ENCODE measurements at regions not wholly inside any gene's neighbourhood (a gene's known extent, or its start where the extent isn't known, plus 50 kb on each side); places are given as distances from the start of the nearest gene placed in this dataset.

GRCh38 chr1:80249699-80250098 lies 1243.2 kb upstream of the ADGRL4 start:
- no peaks in the 10 kb centered on the region for H3K9me3 ChIP-seq
- DNase-seq (ENCODE audit: low spot score): no peak
- no peaks in the 10 kb centered on the region for H3K36me3 ChIP-seq
- no peak overlapping the region for H3K27ac ChIP-seq
- no peak overlapping the region for H3K4me3 ChIP-seq
- TF ChIP-seq, protein P1, sequence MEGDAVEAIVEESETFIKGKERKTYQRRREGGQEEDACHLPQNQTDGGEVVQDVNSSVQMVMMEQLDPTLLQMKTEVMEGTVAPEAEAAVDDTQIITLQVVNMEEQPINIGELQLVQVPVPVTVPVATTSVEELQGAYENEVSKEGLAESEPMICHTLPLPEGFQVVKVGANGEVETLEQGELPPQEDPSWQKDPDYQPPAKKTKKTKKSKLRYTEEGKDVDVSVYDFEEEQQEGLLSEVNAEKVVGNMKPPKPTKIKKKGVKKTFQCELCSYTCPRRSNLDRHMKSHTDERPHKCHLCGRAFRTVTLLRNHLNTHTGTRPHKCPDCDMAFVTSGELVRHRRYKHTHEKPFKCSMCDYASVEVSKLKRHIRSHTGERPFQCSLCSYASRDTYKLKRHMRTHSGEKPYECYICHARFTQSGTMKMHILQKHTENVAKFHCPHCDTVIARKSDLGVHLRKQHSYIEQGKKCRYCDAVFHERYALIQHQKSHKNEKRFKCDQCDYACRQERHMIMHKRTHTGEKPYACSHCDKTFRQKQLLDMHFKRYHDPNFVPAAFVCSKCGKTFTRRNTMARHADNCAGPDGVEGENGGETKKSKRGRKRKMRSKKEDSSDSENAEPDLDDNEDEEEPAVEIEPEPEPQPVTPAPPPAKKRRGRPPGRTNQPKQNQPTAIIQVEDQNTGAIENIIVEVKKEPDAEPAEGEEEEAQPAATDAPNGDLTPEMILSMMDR (IDR thresholded peaks at IDR 0.05): no peak
- H3K4me1 ChIP-seq (ENCODE audit: control insufficient read depth in 1 of 2, low read depth in 2 of 2): peaks cover 0 to 3% of the 10 kb centered on the region in 2 donors
- H3K27me3 ChIP-seq (replicated peaks; ENCODE audit: insufficient read depth): no peaks in the 10 kb centered on the region
- ATAC-seq (ENCODE audit: insufficient number of reproducible peaks, low FRiP score, low read depth): no peak

- H3K4me3 ChIP-seq: no peak overlapping the region
- H3K4me1 ChIP-seq (ENCODE audit: control insufficient read depth in 1 of 2, low read depth in 2 of 2): peaks cover 0 to 3% of the 10 kb centered on the region in 2 donors
- H3K27ac ChIP-seq: no peak overlapping the region
- TF ChIP-seq, protein P1 (IDR thresholded peaks at IDR 0.05): no peak
- no peak for ATAC-seq (ENCODE audit: insufficient number of reproducible peaks, low FRiP score, low read depth)
- no peaks in the 10 kb centered on the region for H3K9me3 ChIP-seq
- H3K36me3 ChIP-seq: no peaks in the 10 kb centered on the region
- H3K27me3 ChIP-seq (replicated peaks; ENCODE audit: insufficient read depth): no peaks in the 10 kb centered on the region
- no peak for DNase-seq (ENCODE audit: low spot score)
Measured at GRCh38 chr1:80248886-80249285, 1242.4 kb upstream of the ADGRL4 start.

DNA sequence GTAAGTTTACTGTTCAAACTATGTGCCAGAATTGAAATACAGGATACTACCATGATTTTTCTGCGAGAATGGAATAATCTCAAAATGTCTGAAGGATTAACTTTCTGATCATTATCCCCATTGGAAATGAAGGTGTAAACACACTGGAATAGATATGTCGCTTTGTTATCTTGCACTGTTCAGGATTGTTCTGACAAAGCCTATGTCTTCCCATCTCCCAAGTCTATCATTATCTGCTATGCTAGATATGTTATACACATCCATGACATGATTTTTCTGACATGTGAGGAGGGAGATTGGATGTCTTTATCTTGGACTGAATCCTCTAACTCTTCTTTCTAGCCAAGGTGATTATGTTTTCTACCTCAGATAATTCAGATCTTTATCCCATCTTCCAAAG lies 1239.3 kb upstream of the ADGRL4 start:
- Histone ChIP-seq H3K4me1 (ENCODE audit: control insufficient read depth in 1 of 2, low read depth in 2 of 2) (peaks cover 0 to 3% of the 10 kb centered on the region in 2 donors), H3K9me3 (no peaks in the 10 kb centered on the region), H3K4me3 (no peak overlapping the region), H3K27ac (no peak overlapping the region), H3K36me3 (no peaks in the 10 kb centered on the region), H3K27me3 (replicated peaks; ENCODE audit: insufficient read depth) (no peaks in the 10 kb centered on the region)
- ATAC-seq (ENCODE audit: insufficient number of reproducible peaks, low FRiP score, low read depth) (no peak), DNase-seq (ENCODE audit: low spot score) (no peak)
- TF ChIP-seq, protein P1 (IDR thresholded peaks at IDR 0.05): no peak

DNA sequence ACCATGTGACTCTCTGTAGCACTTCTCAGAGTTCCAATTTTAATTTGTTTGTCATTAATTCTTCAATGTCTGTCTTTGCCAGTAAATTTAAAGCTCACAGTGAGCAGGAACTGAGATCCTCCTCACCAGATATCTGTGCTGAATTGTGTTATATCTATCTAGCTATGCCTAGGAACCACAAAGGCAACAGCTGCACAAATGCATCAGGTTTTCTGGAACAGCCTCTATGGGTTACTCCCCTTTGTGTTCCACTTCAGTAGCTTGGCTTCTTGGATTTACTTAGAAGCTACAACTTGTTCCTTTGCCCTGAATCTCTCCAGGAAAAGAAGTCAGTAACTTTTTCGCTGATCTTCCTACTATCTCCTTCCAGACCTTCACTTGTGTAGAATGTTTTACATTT lies 1237.8 kb upstream of the ADGRL4 start:
- TF ChIP-seq, protein P1 (IDR thresholded peaks at IDR 0.05): no peak
- Histone ChIP-seq H3K27ac (no peak overlapping the region), H3K4me3 (no peak overlapping the region), H3K9me3 (no peaks in the 10 kb centered on the region), H3K27me3 (replicated peaks; ENCODE audit: insufficient read depth) (no peaks in the 10 kb centered on the region), H3K4me1 (ENCODE audit: control insufficient read depth in 1 of 2, low read depth in 2 of 2) (peaks cover 0 to 3% of the 10 kb centered on the region in 2 donors), H3K36me3 (no peaks in the 10 kb centered on the region)
- DNase-seq (ENCODE audit: low spot score) (no peak), ATAC-seq (ENCODE audit: insufficient number of reproducible peaks, low FRiP score, low read depth) (no peak)

GRCh38 chr1:80241566-80241965 lies 1235.0 kb upstream of the ADGRL4 start:
- Histone ChIP-seq H3K4me1 (ENCODE audit: control insufficient read depth in 1 of 2, low read depth in 2 of 2) (no peaks in the 10 kb centered on the region), H3K4me3 (no peak overlapping the region), H3K27ac (no peak overlapping the region), H3K27me3 (replicated peaks; ENCODE audit: insufficient read depth) (no peaks in the 10 kb centered on the region), H3K9me3 (no peaks in the 10 kb centered on the region), H3K36me3 (no peaks in the 10 kb centered on the region)
- no peak for DNase-seq (ENCODE audit: low spot score)
- no peak for ATAC-seq (ENCODE audit: insufficient number of reproducible peaks, low FRiP score, low read depth)
- TF ChIP-seq, protein P1 (IDR thresholded peaks at IDR 0.05): no peak
